ENCODE measurements at regions not wholly inside any gene's neighbourhood (a gene's known extent, or its start where the extent isn't known, plus 50 kb on each side); places are given as distances from the start of the nearest gene placed in this dataset.

- TF ChIP-seq POLR2AphosphoS5 (IDR thresholded peaks at IDR 0.05; ENCODE audit: insufficient read depth, low read depth, low read length) (no peak), POLR2A (IDR thresholded peaks at IDR 0.05; ENCODE audit: low read depth, low read length) (no peak), EZH2 (IDR thresholded peaks at IDR 0.05; ENCODE audit: borderline replicate concordance, low read depth, low read length, severe bottlenecking) (no peak), JUN (IDR thresholded peaks at IDR 0.05; ENCODE audit: borderline replicate concordance, insufficient read depth, insufficient read length, low read depth) (no peak), MYC (IDR thresholded peaks at IDR 0.05; ENCODE audit: low read depth, low read length) (no peak), MAX (IDR thresholded peaks at IDR 0.05; ENCODE audit: insufficient read depth, insufficient read length) (no peak)
- TF ChIP-seq, protein P1, sequence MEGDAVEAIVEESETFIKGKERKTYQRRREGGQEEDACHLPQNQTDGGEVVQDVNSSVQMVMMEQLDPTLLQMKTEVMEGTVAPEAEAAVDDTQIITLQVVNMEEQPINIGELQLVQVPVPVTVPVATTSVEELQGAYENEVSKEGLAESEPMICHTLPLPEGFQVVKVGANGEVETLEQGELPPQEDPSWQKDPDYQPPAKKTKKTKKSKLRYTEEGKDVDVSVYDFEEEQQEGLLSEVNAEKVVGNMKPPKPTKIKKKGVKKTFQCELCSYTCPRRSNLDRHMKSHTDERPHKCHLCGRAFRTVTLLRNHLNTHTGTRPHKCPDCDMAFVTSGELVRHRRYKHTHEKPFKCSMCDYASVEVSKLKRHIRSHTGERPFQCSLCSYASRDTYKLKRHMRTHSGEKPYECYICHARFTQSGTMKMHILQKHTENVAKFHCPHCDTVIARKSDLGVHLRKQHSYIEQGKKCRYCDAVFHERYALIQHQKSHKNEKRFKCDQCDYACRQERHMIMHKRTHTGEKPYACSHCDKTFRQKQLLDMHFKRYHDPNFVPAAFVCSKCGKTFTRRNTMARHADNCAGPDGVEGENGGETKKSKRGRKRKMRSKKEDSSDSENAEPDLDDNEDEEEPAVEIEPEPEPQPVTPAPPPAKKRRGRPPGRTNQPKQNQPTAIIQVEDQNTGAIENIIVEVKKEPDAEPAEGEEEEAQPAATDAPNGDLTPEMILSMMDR (IDR thresholded peaks at IDR 0.05; ENCODE audit: extremely low read depth in 1 of 2, insufficient read depth in 1 of 2, low read depth in 1 of 2, low read length in 2 of 2) = no peak
These were observed 217.4 kb upstream of the PWP1 start for GRCh38 chr12:107468182-107468581.
